GM19328 (cell line): ENCODE measurements at regions not wholly inside any gene's neighbourhood (a gene's known extent, or its start where the extent isn't known, plus 50 kb on each side); places are given as distances from the start of the nearest gene placed in this dataset.

ENCODE experiments used
- ATAC-seq: cut with Tn5 transposase; IDR thresholded peaks from one replicate; pipeline ENCODE4 v1.9.1; 2021; ENCODE audit warnings: mild to moderate bottlenecking, moderate library complexity; ENCODE audit not compliant: unreplicated experiment

DNA sequence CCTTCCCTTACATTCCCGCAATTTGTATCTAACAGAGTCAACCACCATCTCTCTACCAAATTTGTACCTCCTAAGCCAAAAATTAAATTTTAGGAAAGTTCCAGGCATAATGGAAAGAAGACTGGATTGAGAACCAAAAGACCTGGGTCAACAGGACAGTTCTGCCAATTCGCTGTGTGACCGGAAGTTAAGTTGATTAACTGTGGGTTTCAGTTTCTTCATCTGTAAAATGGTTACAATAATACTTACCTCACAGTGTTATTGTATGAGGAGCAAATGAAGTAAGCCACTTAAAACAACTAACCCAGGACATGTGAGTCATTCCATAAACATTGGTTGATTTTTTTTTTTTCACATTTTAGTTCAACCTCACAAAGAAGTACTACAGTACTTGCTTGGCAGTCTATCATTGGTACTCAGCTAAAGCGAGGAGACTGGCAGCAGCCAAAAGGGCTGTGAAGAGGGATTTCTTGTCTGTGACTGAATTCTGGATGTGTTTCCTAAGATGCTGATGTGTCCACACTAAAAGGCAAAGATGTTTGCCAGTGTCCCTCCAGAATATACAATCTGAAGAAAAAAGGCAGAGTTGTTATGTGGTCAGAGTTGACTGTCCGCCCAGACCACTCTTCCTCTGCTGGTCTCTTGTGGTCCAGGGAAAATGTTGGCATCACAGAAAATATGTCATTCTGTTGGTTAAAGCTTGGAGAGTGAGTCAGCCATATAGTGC is 198.6 kb downstream of the TLE1 start:
- ATAC-seq = no peak

DNA sequence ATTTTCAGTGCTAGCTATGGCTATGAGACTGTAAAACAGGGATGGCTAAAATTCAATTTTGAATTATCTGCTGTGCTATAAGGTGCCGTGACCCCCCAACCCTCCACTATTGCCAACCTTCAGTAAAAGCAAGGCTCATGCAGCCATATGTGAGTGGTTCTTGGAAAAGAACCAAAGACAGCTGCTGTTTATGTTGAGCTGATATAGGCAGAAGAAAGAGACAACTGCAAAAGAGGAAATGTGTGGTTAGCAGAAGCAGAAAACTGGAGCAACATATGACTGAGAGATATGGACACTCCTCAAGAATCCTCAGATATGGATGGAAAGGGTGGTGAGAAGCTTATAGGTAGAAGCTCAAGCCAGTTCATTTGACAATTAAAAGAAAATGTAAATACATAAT is 200.3 kb downstream of the TLE1 start:
- no peak for ATAC-seq

DNA sequence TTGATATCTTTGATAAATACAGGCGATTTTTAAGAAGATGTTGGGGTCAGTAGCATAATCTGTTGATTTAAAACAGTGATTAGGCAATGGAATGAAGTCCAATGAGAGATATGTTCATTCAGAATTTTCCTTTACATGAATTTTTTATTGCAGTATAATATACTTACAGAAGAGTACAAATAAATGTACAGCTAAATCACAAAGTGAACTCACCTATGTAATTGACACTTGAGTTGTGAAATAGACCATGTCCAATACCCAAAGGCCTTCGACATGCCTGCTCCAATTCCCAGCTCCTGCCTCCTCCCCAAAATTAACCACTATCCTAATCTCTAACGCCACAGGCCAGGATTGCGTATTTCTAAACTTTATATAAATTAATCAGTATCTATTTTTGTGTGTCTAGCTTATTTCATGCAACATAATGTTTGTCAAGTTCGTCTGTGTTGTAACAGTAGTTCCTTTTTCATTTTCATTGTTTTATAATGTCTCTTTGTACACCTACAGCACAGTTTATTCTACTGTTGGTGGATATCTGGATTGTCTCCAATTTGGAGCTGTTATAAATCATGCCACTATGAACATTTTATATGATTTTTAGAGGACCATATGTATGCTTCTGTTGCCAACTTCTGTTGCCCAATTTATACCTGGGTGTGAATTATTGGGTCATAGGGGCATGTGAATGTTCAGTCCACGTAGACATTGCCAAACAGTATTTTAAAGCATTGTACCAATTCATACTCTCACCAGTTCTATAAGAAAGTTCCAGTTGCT is 208.3 kb downstream of the TLE1 start:
- no peak for ATAC-seq

DNA sequence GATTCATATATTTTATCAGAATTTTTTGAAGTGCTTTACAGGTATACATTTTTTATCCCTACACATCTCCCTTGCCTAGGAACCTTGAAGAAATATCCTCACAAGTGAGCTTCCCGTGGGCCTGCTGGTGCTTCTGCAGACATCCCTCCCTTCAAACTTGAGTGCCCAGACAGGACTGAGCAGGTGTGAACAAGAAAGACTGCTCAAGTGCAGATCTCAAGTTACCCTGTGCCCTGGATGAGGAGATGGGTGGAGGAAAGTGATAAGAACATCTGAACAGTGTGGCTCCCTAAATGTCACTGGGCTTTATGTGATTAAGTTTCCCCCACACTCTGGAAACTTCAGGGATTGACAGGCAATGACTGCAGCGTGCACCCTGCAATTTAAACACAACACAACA is 209.8 kb downstream of the TLE1 start:
- ATAC-seq = no peak

DNA sequence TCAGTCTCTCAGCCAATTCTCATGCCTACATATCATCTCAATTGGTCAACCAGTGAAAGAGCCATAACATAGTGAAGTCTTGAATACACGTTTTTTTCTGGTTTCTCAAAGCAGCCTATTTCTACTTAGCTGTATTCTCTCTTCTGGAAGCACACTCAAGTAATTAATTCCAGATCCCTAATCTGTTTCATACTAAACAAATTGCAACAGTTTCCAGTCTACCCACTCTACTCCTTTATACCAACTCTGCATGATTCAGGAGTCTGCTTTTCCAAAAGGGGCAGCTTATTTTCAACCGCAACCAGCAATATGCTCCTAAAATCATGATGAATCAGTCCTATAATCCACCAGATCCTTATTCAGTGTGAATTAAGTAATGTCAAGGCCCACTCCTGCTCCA is 211.7 kb downstream of the TLE1 start:
- ATAC-seq = no peak

DNA sequence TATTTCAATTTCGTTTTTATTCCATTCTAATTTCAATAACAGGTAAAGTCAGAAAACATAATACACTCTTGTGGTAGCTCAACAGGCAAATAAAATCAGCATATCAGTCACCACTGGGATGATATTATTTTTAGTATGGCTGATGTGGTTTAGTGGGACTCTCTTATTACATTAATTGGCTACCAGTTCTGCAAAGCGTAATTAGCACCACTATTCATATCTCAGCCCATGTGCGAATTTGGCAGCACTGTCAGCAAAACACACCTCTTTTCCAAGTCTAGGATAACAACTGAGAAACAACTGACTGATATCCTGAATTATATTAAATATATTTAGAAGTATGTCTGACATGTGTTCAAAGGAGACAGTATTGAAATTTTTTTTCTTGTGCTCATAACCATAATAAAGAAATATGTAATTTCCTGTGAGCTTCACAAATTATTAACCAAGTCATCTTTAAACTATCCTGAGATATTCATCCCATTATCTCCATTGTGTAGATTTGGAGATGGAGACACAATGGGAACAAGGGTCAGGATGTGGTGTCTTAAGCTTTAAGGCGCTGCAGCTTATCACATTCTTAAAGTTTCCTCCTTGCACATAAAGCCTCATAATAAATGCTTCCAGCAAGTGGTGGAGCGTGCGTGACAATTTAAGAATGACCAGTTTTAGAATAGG is 212.4 kb downstream of the TLE1 start:
- ATAC-seq = no peak

DNA sequence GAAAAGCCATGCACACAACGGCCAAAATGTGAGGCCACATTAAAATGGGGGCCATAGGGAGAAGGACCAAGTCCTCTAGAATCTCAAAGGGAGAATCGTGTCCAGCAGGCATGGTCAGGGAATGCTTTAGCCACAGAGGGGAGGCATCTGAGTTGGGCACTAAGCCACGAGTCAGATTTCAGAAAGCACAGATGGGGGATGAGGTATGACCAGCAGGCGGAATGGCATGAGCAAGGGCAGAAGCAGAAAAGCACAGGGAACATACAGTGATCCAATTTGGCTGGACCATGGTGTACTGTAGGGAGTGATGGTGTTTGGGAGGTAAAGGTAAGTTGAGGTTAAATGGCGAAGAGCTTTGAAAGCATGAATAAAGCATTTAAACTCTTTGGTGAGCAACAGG is 214.6 kb downstream of the TLE1 start:
- no peak for ATAC-seq

DNA sequence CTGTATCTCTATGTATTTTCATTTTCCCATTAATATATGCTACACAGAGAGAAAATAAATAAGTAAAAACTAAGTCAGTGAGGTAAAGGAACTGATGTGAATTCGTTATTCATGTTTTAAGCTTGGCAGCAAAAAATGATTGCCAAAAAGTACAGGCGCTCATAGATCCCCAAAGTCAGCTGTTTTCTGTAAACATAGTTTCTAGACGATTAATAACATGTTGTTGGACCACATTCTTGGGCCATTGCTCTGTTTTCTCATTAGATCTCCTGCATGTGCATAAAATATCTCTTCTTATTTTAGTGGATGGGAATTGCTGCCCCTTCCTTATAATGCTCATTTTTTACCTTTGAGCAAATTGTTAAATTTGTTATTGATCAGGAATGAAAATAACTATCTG is 215.2 kb downstream of the TLE1 start:
- no peak for ATAC-seq

DNA sequence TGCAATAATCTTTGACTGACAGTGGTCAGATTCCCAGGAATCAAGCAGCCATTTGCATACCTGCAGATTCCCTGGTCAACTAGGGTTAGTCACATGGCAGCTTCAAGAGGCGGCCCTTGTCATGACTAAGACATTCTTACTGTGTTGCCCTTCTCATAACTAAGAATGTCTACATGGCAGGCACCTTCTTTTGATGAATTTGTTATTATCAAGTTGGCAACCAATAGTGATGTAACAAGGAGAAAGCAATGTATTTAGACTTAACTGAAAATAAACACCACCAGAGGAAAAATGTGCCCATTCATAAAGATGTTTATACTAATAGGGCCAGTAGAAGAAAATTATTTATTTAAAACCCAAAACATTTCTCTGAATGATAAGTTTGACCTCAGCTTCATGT is 215.6 kb downstream of the TLE1 start:
- no peak for ATAC-seq

DNA sequence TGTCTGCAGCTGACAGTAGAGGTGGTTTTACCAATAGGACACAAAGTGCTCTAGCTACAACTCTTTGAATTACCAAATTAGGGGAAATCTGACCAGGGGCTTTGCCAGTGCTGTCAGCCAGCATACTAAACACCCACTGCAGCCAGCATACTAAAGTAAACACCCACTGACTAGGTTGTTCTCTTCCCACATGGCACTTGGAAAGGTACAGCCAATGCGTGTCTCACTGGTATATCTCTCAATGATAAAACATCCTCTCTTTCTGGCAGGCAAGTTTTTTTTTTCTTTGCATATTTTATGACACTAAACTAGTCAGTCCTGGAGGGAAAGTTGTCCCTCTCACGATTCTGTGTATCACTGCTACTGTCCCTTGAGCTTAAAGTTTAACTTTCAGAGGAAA is 216.1 kb downstream of the TLE1 start:
- ATAC-seq = no peak

DNA sequence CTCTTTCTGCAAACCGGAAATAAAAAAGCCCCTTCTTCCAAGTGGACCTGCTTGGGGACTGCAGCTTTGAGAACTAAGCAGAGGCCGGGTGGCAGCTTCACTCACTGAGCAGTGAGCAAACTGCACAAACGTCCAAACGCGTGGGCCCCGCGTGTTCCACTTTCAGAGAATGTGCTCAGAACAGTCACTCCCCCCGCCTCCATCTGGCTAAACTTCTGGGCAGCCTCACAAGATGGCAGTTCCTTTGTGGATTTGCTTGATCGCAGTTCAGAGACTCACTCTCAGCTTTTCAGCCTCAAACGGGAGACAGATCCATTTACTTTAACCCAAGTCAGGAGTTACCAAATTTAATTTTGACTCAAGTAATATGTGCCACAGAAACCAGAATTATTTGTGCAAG is 216.6 kb downstream of the TLE1 start:
- no peak for ATAC-seq

DNA sequence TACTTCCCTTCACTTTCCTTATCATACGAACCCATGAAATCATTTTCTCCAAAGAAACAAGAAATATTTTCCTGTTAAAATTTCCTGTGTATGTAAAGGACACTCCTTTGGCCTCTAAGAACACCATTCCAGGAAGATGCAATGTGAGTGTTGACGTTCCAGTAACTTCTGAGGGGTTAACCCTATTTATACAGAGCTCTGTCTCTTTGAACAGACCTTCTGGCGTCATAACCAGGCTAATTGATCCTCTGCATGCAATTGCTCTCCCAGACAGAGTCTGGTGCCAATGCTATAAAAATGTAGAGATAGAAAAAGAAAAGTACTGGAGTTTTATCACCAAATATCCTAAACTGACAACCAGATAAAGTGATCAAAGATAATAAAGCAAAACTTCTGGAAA is 218.5 kb downstream of the TLE1 start:
- ATAC-seq = no peak

DNA sequence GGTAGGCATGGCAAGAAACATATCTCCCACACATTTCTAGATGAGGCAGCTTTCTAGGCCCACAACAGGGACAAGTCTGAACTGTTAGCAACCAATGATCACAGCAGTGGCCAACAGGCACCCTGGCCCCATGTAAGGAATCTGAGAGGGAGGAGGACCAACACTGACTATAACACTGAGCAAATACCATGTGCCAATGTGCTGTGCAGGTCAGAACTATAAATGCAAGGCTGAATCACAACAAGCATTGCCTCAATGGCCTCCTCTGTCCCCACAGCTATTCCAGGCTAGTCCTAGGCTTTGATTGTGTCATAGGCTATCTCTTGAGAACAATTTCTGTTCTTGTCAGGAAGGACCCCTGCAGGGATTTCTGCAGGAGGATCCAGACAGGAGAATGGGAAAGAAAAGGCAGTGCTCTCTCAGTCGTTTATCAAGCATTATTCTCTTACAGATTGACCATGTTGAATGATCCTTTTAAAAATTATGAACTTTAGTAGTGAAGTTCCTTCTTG is 221.2 kb downstream of the TLE1 start:
- no peak for ATAC-seq

DNA sequence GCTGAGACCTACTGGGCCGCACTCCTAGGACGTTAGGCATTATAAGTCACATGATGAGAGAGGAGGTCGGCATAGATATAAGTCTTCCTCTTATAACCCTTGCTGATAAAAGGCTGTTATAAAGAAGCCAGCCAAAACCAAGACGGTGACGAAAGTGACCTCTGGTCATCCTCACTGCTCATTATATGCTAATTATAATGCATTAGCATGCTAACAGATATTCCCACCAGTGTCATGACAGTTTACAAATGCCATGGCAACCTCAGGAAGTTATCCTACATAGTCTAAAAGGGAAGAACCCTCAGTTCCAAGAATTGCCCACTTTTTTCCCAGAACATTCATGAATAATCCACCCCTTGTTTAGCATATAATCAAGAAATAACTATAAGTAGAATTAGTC is 222.4 kb downstream of the TLE1 start:
- no peak for ATAC-seq

DNA sequence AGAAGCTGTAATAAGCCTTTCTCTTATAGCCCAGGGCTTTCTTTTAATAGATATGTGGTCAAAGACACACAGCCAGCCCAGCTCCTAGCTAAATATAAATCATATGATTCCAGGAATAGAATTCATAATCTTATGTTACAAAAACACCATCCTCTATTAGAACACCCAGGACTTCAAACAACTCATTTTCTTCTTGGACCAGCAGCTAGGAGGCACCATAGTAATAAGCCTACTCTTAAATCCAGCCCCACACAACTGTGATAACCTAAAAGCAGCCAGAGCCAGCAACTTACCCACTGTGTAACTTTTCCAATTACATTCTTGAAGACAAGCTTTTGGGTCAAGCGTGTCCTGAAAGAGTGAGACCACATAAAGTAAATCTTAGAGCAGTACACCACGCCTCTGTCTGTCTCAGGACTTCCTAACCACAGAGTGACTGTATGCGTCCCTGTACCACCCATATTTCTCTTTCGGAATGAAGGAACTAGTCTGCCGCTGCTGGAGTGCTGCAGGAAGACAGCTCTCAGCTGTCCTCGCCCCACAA is 223.8 kb downstream of the TLE1 start:
- ATAC-seq = no peak

DNA sequence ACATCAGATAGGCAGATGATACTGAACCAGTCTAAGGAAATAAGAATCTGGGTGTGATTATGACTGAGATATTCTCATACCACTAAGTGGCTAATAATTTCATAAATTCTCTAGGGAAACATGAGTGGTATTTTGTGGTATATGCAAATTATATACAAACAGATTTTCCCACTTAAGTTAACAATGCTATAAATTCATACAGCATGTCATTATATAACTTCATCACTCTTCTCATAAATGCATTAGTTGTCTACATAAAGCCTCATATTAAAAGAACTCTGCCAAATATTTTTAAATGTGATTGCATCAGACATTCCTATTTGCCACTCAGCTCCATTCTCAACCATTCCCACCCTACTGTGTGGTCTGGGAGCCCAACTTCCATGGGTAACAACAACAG is 226.5 kb downstream of the TLE1 start:
- no peak for ATAC-seq

DNA sequence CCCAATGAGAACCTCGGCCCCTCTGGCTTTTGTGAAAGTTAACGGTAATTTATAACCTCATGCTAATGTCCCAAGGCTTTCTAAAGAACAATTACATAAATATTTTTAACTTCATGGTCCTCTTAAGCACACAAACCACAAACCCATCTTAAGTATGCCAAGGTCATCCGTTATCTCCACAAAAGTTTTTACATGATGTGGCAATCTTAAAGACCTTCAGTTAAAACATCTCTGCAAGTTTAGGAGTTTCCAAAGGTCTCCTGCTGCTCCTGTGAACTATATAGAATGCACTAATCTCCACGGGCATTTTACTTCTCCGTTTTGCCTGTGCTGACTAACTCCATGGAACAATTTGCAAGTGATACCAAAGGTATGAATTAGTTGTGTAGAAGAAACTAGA is 228.2 kb downstream of the TLE1 start:
- no peak for ATAC-seq

DNA sequence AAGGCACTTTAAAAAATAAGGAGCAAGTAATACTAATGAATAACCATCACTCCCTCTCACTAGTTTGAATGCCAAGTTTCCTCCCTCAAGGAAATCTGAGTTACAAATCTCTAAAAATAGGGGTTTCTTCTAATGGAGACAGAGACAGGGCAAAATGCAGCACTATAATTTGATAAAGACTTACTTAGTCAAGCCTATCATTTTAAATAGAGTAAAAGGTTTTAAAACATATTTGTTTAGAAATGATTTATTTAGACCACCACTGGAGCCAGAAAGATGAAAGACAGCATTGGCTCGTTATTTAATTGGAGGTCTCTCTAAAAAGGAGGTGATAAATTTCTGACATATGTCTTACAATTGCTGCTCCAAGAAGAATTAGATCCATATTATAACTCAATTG is 228.7 kb downstream of the TLE1 start:
- no peak for ATAC-seq

DNA sequence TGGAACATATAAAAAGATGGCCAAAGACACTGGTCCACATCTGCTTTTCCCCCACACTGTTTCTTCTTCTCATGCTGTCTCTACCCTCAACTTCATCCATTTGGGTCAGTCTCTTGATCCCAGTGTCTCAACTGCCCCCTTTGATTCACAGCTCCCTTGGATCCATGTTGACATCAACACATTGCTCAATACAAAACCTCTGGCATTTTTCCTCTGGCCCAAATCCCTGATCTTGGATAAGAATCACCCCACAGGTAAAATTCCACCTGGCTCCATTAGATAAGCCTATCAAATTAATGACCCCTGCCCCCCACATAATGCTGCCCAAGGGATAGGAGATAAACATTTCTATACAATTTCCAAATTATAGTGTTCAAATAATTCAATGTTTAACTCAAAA is 229.8 kb downstream of the TLE1 start:
- no peak for ATAC-seq

DNA sequence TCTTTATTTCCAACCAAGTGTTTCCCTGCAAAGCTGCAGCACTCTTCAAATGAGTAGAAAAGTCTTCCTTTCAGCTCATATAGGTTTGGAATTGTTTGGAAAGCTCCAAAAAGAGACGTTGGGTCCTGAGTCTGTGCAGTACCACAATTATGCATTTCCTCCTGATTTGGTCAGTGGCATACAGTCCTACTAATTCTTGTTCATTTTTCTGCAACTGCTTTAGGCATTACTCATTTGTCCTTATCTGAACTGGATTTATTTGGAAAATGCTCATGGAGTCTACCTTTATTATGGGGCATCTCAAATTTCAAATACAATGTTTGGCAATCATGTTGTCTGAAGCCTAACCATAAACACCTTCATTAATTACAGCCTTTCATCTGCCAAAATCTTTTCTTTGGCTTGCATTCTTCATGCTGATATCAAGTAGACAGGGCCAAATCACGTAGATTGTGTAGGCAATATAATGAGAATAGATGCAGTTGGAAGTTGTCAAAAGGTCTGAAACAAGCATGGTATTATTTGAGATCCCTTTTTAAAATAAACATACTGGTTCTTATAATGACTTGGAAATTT is 232.8 kb downstream of the TLE1 start:
- no peak for ATAC-seq
